ENCODE measurements at regions not wholly inside any gene's neighbourhood (a gene's known extent, or its start where the extent isn't known, plus 50 kb on each side); places are given as distances from the start of the nearest gene placed in this dataset.

- Histone ChIP-seq H3K27me3 (ENCODE audit: control insufficient read depth in 2 of 2, insufficient read depth in 2 of 2, low read length in 2 of 2) (peaks cover 0 to 19% of the 10 kb centered on the region in 2 donors), H3K27ac (ENCODE audit: low read depth in 2 of 2, low read length in 2 of 2) (no peak overlapping the region), H3K36me3 (ENCODE audit: control insufficient read depth in 2 of 2, insufficient read depth in 2 of 2, low read length in 2 of 2) (no peaks in the 10 kb centered on the region), H3K4me3 (ENCODE audit: low read length in 2 of 2) (no peak overlapping the region), H3K9ac (ENCODE audit: low read depth in 1 of 2, low read length in 2 of 2) (no peak overlapping the region), H3K9me3 (ENCODE audit: control insufficient read depth in 2 of 2, low read length in 2 of 2) (no peaks in the 10 kb centered on the region), H3K4me1 (ENCODE audit: control insufficient read depth in 2 of 2, insufficient read depth in 2 of 2, low read length in 2 of 2) (peaks cover 3 to 5% of the 10 kb centered on the region in 2 donors)
These were observed 59.8 kb downstream of the MRM1 start for GRCh38 chr17:36661047-36661666.

- no peak overlapping the region for H3K4me3 ChIP-seq (ENCODE audit: low read length in 2 of 2)
- peaks cover 0 to 19% of the 10 kb centered on the region in 2 donors for H3K27me3 ChIP-seq (ENCODE audit: control insufficient read depth in 2 of 2, insufficient read depth in 2 of 2, low read length in 2 of 2)
- no peak overlapping the region for H3K9ac ChIP-seq (ENCODE audit: low read depth in 1 of 2, low read length in 2 of 2)
These were observed 60.3 kb downstream of the MRM1 start for GRCh38 chr17:36661688-36662087.

GRCh38 chr17:36665417-36665816 lies 64.0 kb downstream of the MRM1 start:
- no peak overlapping the region for H3K4me3 ChIP-seq (ENCODE audit: low read length in 2 of 2)
- peaks cover 0 to 8% of the 10 kb centered on the region in 2 donors for H3K27me3 ChIP-seq (ENCODE audit: control insufficient read depth in 2 of 2, insufficient read depth in 2 of 2, low read length in 2 of 2)
- H3K9me3 ChIP-seq (ENCODE audit: control insufficient read depth in 2 of 2, low read length in 2 of 2) = no peaks in the 10 kb centered on the region
- H3K4me1 ChIP-seq (ENCODE audit: control insufficient read depth in 2 of 2, insufficient read depth in 2 of 2, low read length in 2 of 2) = no peaks in the 10 kb centered on the region
- H3K27ac ChIP-seq (ENCODE audit: low read depth in 2 of 2, low read length in 2 of 2) = no peak overlapping the region
- no peaks in the 10 kb centered on the region for H3K36me3 ChIP-seq (ENCODE audit: control insufficient read depth in 2 of 2, insufficient read depth in 2 of 2, low read length in 2 of 2)
- no peak overlapping the region for H3K9ac ChIP-seq (ENCODE audit: low read depth in 1 of 2, low read length in 2 of 2)

More at GRCh38 chr17:36661688-36662087, 60.3 kb downstream of the MRM1 start:
- Histone ChIP-seq H3K27ac (ENCODE audit: low read depth in 2 of 2, low read length in 2 of 2) (no peak overlapping the region), H3K4me1 (ENCODE audit: control insufficient read depth in 2 of 2, insufficient read depth in 2 of 2, low read length in 2 of 2) (peaks cover 3 to 5% of the 10 kb centered on the region in 2 donors), H3K36me3 (ENCODE audit: control insufficient read depth in 2 of 2, insufficient read depth in 2 of 2, low read length in 2 of 2) (no peaks in the 10 kb centered on the region), H3K9me3 (ENCODE audit: control insufficient read depth in 2 of 2, low read length in 2 of 2) (no peaks in the 10 kb centered on the region)

- Histone ChIP-seq H3K36me3 (ENCODE audit: control insufficient read depth in 2 of 2, insufficient read depth in 2 of 2, low read length in 2 of 2) (no peaks in the 10 kb centered on the region), H3K27ac (ENCODE audit: low read depth in 2 of 2, low read length in 2 of 2) (no peak overlapping the region), H3K27me3 (ENCODE audit: control insufficient read depth in 2 of 2, insufficient read depth in 2 of 2, low read length in 2 of 2) (peaks cover 0 to 3% of the 10 kb centered on the region in 2 donors)
These were observed 66.5 kb downstream of the MRM1 start for GRCh38 chr17:36667922-36668321.

GRCh38 chr17:36668824-36669223 lies 67.4 kb downstream of the MRM1 start:
- no peak overlapping the region for H3K9ac ChIP-seq (ENCODE audit: low read depth in 1 of 2, low read length in 2 of 2)
- H3K4me3 ChIP-seq (ENCODE audit: low read length in 2 of 2) = no peak overlapping the region
- H3K4me1 ChIP-seq (ENCODE audit: control insufficient read depth in 2 of 2, insufficient read depth in 2 of 2, low read length in 2 of 2) = no peaks in the 10 kb centered on the region
- H3K36me3 ChIP-seq (ENCODE audit: control insufficient read depth in 2 of 2, insufficient read depth in 2 of 2, low read length in 2 of 2) = no peaks in the 10 kb centered on the region
- H3K27ac ChIP-seq (ENCODE audit: low read depth in 2 of 2, low read length in 2 of 2) = no peak overlapping the region
- H3K9me3 ChIP-seq (ENCODE audit: control insufficient read depth in 2 of 2, low read length in 2 of 2) = no peaks in the 10 kb centered on the region
- H3K27me3 ChIP-seq (ENCODE audit: control insufficient read depth in 2 of 2, insufficient read depth in 2 of 2, low read length in 2 of 2) = peaks cover 0 to under 1% of the 10 kb centered on the region in 2 donors

More at GRCh38 chr17:36667922-36668321, 66.5 kb downstream of the MRM1 start:
- Histone ChIP-seq H3K4me3 (ENCODE audit: low read length in 2 of 2) (no peak overlapping the region), H3K4me1 (ENCODE audit: control insufficient read depth in 2 of 2, insufficient read depth in 2 of 2, low read length in 2 of 2) (no peaks in the 10 kb centered on the region), H3K9me3 (ENCODE audit: control insufficient read depth in 2 of 2, low read length in 2 of 2) (no peaks in the 10 kb centered on the region), H3K9ac (ENCODE audit: low read depth in 1 of 2, low read length in 2 of 2) (no peak overlapping the region)

- no peak overlapping the region for H3K27ac ChIP-seq (ENCODE audit: low read depth in 2 of 2, low read length in 2 of 2)
- H3K36me3 ChIP-seq (ENCODE audit: control insufficient read depth in 2 of 2, insufficient read depth in 2 of 2, low read length in 2 of 2) = no peaks in the 10 kb centered on the region
- H3K9ac ChIP-seq (ENCODE audit: low read depth in 1 of 2, low read length in 2 of 2) = no peak overlapping the region
- no peaks in the 10 kb centered on the region for H3K9me3 ChIP-seq (ENCODE audit: control insufficient read depth in 2 of 2, low read length in 2 of 2)
- no peak overlapping the region for H3K4me3 ChIP-seq (ENCODE audit: low read length in 2 of 2)
- H3K27me3 ChIP-seq (ENCODE audit: control insufficient read depth in 2 of 2, insufficient read depth in 2 of 2, low read length in 2 of 2) = no peaks in the 10 kb centered on the region
- no peaks in the 10 kb centered on the region for H3K4me1 ChIP-seq (ENCODE audit: control insufficient read depth in 2 of 2, insufficient read depth in 2 of 2, low read length in 2 of 2)
These were observed 69.8 kb downstream of the MRM1 start for GRCh38 chr17:36671144-36671543.

- H3K4me3 ChIP-seq (ENCODE audit: low read length in 2 of 2) = no peak overlapping the region
- no peaks in the 10 kb centered on the region for H3K4me1 ChIP-seq (ENCODE audit: control insufficient read depth in 2 of 2, insufficient read depth in 2 of 2, low read length in 2 of 2)
- H3K27me3 ChIP-seq (ENCODE audit: control insufficient read depth in 2 of 2, insufficient read depth in 2 of 2, low read length in 2 of 2) = no peaks in the 10 kb centered on the region
- H3K9ac ChIP-seq (ENCODE audit: low read depth in 1 of 2, low read length in 2 of 2) = no peak overlapping the region
- no peak overlapping the region for H3K27ac ChIP-seq (ENCODE audit: low read depth in 2 of 2, low read length in 2 of 2)
- H3K36me3 ChIP-seq (ENCODE audit: control insufficient read depth in 2 of 2, insufficient read depth in 2 of 2, low read length in 2 of 2) = no peaks in the 10 kb centered on the region
- no peaks in the 10 kb centered on the region for H3K9me3 ChIP-seq (ENCODE audit: control insufficient read depth in 2 of 2, low read length in 2 of 2)
These were observed 71.1 kb downstream of the MRM1 start for GRCh38 chr17:36672403-36672918.

- H3K4me3 ChIP-seq (ENCODE audit: low read length in 2 of 2) = no peak overlapping the region
- H3K36me3 ChIP-seq (ENCODE audit: control insufficient read depth in 2 of 2, insufficient read depth in 2 of 2, low read length in 2 of 2) = no peaks in the 10 kb centered on the region
- H3K27ac ChIP-seq (ENCODE audit: low read depth in 2 of 2, low read length in 2 of 2) = no peak overlapping the region
- H3K9me3 ChIP-seq (ENCODE audit: control insufficient read depth in 2 of 2, low read length in 2 of 2) = no peaks in the 10 kb centered on the region
- no peaks in the 10 kb centered on the region for H3K4me1 ChIP-seq (ENCODE audit: control insufficient read depth in 2 of 2, insufficient read depth in 2 of 2, low read length in 2 of 2)
- no peak overlapping the region for H3K9ac ChIP-seq (ENCODE audit: low read depth in 1 of 2, low read length in 2 of 2)
- H3K27me3 ChIP-seq (ENCODE audit: control insufficient read depth in 2 of 2, insufficient read depth in 2 of 2, low read length in 2 of 2) = no peaks in the 10 kb centered on the region
These were observed 71.7 kb downstream of the MRM1 start for GRCh38 chr17:36673068-36673467.

GRCh38 chr17:36673637-36674277 lies 72.4 kb downstream of the MRM1 start:
- no peak overlapping the region for H3K4me3 ChIP-seq (ENCODE audit: low read length in 2 of 2)
- H3K36me3 ChIP-seq (ENCODE audit: control insufficient read depth in 2 of 2, insufficient read depth in 2 of 2, low read length in 2 of 2) = no peaks in the 10 kb centered on the region
- no peaks in the 10 kb centered on the region for H3K27me3 ChIP-seq (ENCODE audit: control insufficient read depth in 2 of 2, insufficient read depth in 2 of 2, low read length in 2 of 2)
- no peak overlapping the region for H3K27ac ChIP-seq (ENCODE audit: low read depth in 2 of 2, low read length in 2 of 2)
- no peaks in the 10 kb centered on the region for H3K9me3 ChIP-seq (ENCODE audit: control insufficient read depth in 2 of 2, low read length in 2 of 2)
- H3K4me1 ChIP-seq (ENCODE audit: control insufficient read depth in 2 of 2, insufficient read depth in 2 of 2, low read length in 2 of 2) = no peaks in the 10 kb centered on the region
- no peak overlapping the region for H3K9ac ChIP-seq (ENCODE audit: low read depth in 1 of 2, low read length in 2 of 2)

GRCh38 chr17:36674278-36674650 lies 72.9 kb downstream of the MRM1 start:
- Histone ChIP-seq H3K4me1 (ENCODE audit: control insufficient read depth in 2 of 2, insufficient read depth in 2 of 2, low read length in 2 of 2) (no peaks in the 10 kb centered on the region), H3K9me3 (ENCODE audit: control insufficient read depth in 2 of 2, low read length in 2 of 2) (no peaks in the 10 kb centered on the region), H3K36me3 (ENCODE audit: control insufficient read depth in 2 of 2, insufficient read depth in 2 of 2, low read length in 2 of 2) (no peaks in the 10 kb centered on the region), H3K27me3 (ENCODE audit: control insufficient read depth in 2 of 2, insufficient read depth in 2 of 2, low read length in 2 of 2) (no peaks in the 10 kb centered on the region), H3K4me3 (ENCODE audit: low read length in 2 of 2) (no peak overlapping the region), H3K27ac (ENCODE audit: low read depth in 2 of 2, low read length in 2 of 2) (no peak overlapping the region), H3K9ac (ENCODE audit: low read depth in 1 of 2, low read length in 2 of 2) (no peak overlapping the region)
